T-helper 22 cell (primary cell): ENCODE measurements at regions not wholly inside any gene's neighbourhood (a gene's known extent, or its start where the extent isn't known, plus 50 kb on each side); places are given as distances from the start of the nearest gene placed in this dataset.

Experiments
- DNase-seq: peaks from one replicate; pipeline ENCODE4 v3.0.0-alpha.2; 2020; ENCODE audit warnings: low read depth

- no peak for DNase-seq
These were observed 105.2 kb upstream of the IER5L start for GRCh38 chr9:129283291-129283691.

- no peak for DNase-seq
These were observed 104.7 kb upstream of the IER5L start for GRCh38 chr9:129282731-129283211.

GRCh38 chr9:129282272-129282671, 104.2 kb upstream of the IER5L start:
- no peak for DNase-seq

- DNase-seq, result no peak
These were observed 103.6 kb upstream of the IER5L start for GRCh38 chr9:129281506-129282145.

GRCh38 chr9:129280623-129281271, 102.7 kb upstream of the IER5L start:
- no peak for DNase-seq

- no peak for DNase-seq
These were observed 102.2 kb upstream of the IER5L start for GRCh38 chr9:129280236-129280622.

GRCh38 chr9:129278391-129279237, 100.6 kb upstream of the IER5L start:
- no peak for DNase-seq

- DNase-seq, result no peak
These were observed 98.6 kb upstream of the IER5L start for GRCh38 chr9:129276486-129277230.

GRCh38 chr9:129275626-129276247, 97.7 kb upstream of the IER5L start:
- DNase-seq, result no peak

- no peak for DNase-seq
These were observed 96.1 kb upstream of the IER5L start for GRCh38 chr9:129273941-129274684.

- DNase-seq, result no peak
These were observed 95.3 kb upstream of the IER5L start for GRCh38 chr9:129273136-129273895.

- no peak for DNase-seq
These were observed 94.4 kb upstream of the IER5L start for GRCh38 chr9:129272348-129273025.

GRCh38 chr9:129270903-129271431, 92.9 kb upstream of the IER5L start:
- DNase-seq, result no peak

- DNase-seq, result no peak
These were observed 92.1 kb upstream of the IER5L start for GRCh38 chr9:129270205-129270604.

GRCh38 chr9:129267141-129267540, 89.1 kb upstream of the IER5L start:
- no peak for DNase-seq

GRCh38 chr9:129266536-129266935, 88.5 kb upstream of the IER5L start:
- DNase-seq, result no peak

- DNase-seq, result no peak
These were observed 86.3 kb upstream of the IER5L start for GRCh38 chr9:129264388-129264787.

GRCh38 chr9:129263836-129264235, 85.8 kb upstream of the IER5L start:
- no peak for DNase-seq

- DNase-seq, result no peak
These were observed 84.2 kb upstream of the IER5L start for GRCh38 chr9:129262261-129262660.
